Muscle of arm (tissue), 1 donor: ENCODE measurements at regions not wholly inside any gene's neighbourhood (a gene's known extent, or its start where the extent isn't known, plus 50 kb on each side); places are given as distances from the start of the nearest gene placed in this dataset.
"Not testable (repeated sequence)": the region's sequence is repeated elsewhere in the genome, so short reads cannot be mapped to it uniquely, and the experiment has no call there.

Source experiments
- DNase-seq: peaks from one replicate; pipeline ENCODE4 v3.0.0-alpha.2; 2013

GRCh38 chr9:73863924-73864323 lies 633.2 kb upstream of the RORB start:
- DNase-seq = no peak

GRCh38 chr9:73866451-73866850 lies 630.7 kb upstream of the RORB start:
- no peak for DNase-seq

GRCh38 chr9:73869264-73869663 lies 627.9 kb upstream of the RORB start:
- DNase-seq = no peak

- no peak for DNase-seq
These were observed 625.5 kb upstream of the RORB start for GRCh38 chr9:73871636-73872035.

GRCh38 chr9:73872701-73873100 lies 624.4 kb upstream of the RORB start:
- no peak for DNase-seq

- DNase-seq = peak; percentile 24
These were observed 617.0 kb upstream of the RORB start for GRCh38 chr9:73880101-73880500.

- DNase-seq = no peak
These were observed 608.1 kb upstream of the RORB start for GRCh38 chr9:73889023-73889422.

GRCh38 chr9:73890685-73891277 lies 606.4 kb upstream of the RORB start:
- no peak for DNase-seq

- no peak for DNase-seq
These were observed 604.8 kb upstream of the RORB start for GRCh38 chr9:73892335-73892734.

GRCh38 chr9:73893230-73893629 lies 603.9 kb upstream of the RORB start:
- DNase-seq = no peak

- DNase-seq = no peak
These were observed 601.1 kb upstream of the RORB start for GRCh38 chr9:73896061-73896460.

GRCh38 chr9:73906671-73907070 lies 590.5 kb upstream of the RORB start:
- no peak for DNase-seq

GRCh38 chr9:73911804-73912203 lies 585.3 kb upstream of the RORB start:
- DNase-seq = peak; percentile 2

GRCh38 chr9:73916016-73916673 lies 581.0 kb upstream of the RORB start:
- DNase-seq = no peak

- no peak for DNase-seq
These were observed 577.4 kb upstream of the RORB start for GRCh38 chr9:73919712-73920111.

GRCh38 chr9:73923796-73924195 lies 573.3 kb upstream of the RORB start:
- DNase-seq = no peak

GRCh38 chr9:73951147-73951546 lies 546.0 kb upstream of the RORB start:
- DNase-seq = no peak

- no peak for DNase-seq
These were observed 534.3 kb upstream of the RORB start for GRCh38 chr9:73962792-73963191.

- DNase-seq = no peak
These were observed 527.2 kb upstream of the RORB start for GRCh38 chr9:73969936-73970335.

- DNase-seq = not testable (repeated sequence)
These were observed 520.7 kb upstream of the RORB start for GRCh38 chr9:73976424-73976823.

- DNase-seq = no peak
These were observed 517.3 kb upstream of the RORB start for GRCh38 chr9:73979894-73980264.

- DNase-seq = no peak
These were observed 516.4 kb upstream of the RORB start for GRCh38 chr9:73980754-73981153.

- no peak for DNase-seq
These were observed 515.7 kb upstream of the RORB start for GRCh38 chr9:73981405-73981804.

GRCh38 chr9:73995836-73996235 lies 501.3 kb upstream of the RORB start:
- no peak for DNase-seq
